NK-92 treated with Interleukin-12 subunit alpha and Interleukin-12 subunit beta, amount 100 ng/mL, for 24 hours (cell line): ENCODE measurements at regions not wholly inside any gene's neighbourhood (a gene's known extent, or its start where the extent isn't known, plus 50 kb on each side); places are given as distances from the start of the nearest gene placed in this dataset.

ENCODE experiments used
- DNase-seq: peaks from one replicate; lab custom pipeline; 2025; lab: John Stamatoyannopoulos, UW

DNA sequence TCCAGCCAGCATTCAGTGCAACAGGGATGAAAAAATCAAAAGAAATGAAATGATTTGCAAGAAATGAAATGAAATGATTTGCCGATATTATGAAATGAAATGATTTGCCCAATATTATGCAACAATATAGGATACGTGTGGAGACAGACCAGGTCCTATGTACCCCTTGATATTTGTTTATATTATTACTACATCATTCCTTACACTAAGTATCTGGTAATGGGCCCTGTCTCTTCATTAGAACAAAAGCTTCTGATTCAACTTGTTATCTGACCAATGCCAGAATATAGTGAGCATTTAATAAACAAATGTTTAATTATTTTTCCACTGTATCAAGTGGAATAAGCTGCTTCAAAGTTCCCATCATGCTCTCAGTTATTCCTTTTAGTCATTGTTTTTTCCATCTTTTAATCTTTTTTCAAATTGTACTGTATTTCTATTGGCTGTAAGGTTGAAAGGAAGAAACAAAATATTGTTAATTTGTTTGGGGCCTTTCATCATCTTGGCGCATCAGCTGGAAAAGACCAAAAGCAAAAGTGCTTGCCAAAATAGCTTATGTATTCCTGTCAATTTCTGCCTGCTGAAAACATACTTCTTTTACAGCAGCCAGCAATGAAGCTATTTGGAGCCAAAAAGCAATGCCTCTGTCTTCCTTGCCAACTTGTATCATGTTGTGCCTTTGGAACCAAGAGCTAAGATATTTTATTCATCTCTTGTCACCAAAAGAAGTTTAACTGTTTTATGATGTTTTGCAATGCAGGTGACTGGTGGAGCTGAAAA lies 2314.9 kb downstream of the LRRC4C start:
- DNase-seq, result no peak

- DNase-seq, result no peak
These were observed 2319.9 kb downstream of the LRRC4C start for GRCh38 chr11:39139581-39139980.

GRCh38 chr11:39120890-39121289 lies 2338.6 kb downstream of the LRRC4C start:
- DNase-seq, result no peak

DNA sequence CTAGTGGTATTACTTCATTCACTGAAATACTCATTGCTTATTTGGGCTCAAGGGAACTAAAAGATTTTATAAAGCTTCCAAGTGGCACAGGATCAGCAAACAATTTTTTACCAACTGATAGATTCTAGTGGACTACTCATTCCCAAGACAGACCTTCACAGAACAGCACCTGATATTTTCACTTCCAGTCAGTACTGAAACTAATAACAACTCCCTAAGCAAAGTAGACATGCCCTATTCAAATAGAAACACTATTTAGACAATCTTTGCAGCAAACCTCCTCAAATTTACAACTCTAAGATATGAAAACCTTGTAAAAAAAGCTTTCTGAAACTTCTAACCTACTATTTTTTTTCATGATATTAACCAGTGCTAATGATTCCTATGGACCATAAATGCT lies 2345.8 kb downstream of the LRRC4C start:
- no peak for DNase-seq

GRCh38 chr11:39102236-39102635 lies 2357.2 kb downstream of the LRRC4C start:
- no peak for DNase-seq

- no peak for DNase-seq
These were observed 2381.0 kb downstream of the LRRC4C start for GRCh38 chr11:39078465-39078864.

- DNase-seq, result no peak
These were observed 2421.8 kb downstream of the LRRC4C start for GRCh38 chr11:39037611-39038010.

GRCh38 chr11:39036021-39036420 lies 2423.4 kb downstream of the LRRC4C start:
- DNase-seq, result no peak

GRCh38 chr11:39021539-39021938 lies 2423.5 kb upstream of the RAG2 start:
- no peak for DNase-seq

DNA sequence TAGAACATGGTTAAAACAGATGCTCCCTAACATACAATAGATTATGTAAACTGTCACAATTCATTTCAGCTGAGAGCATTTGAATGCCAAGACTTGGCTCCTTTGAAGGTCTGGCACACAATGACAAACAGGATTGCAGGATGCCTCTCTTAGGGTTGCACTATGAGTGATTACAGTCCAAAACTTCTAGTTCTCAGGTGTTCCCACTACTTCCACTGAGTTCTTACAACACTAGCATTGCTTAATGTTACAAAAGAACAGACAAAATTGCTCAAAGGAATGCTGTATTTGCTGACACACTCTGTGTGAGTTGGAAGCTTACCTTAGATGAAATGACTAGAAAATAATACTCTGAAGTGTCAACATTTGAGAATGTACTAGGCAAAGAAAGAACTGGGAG lies 2413.8 kb upstream of the RAG2 start:
- DNase-seq, result no peak

- no peak for DNase-seq
These were observed 2392.8 kb upstream of the RAG2 start for GRCh38 chr11:38990841-38991240.

DNA sequence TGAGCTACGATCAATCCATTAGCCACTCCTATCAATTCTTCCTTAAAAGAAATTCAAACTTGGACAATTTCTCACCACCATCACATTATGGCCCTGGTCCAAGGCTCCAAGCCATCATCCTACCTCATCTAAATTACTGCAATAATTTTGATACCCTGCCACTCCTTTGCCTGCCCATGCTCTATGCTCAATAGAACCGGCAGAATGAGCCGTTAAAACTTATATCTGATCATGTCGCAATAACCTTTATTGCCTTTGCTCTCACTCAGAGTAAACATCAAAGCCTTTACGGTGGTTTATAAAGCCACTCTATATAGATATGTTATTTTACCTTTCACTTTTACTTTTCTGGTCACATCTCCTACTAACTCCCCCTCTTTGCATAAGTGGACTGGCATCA lies 2392.1 kb upstream of the RAG2 start:
- no peak for DNase-seq

DNA sequence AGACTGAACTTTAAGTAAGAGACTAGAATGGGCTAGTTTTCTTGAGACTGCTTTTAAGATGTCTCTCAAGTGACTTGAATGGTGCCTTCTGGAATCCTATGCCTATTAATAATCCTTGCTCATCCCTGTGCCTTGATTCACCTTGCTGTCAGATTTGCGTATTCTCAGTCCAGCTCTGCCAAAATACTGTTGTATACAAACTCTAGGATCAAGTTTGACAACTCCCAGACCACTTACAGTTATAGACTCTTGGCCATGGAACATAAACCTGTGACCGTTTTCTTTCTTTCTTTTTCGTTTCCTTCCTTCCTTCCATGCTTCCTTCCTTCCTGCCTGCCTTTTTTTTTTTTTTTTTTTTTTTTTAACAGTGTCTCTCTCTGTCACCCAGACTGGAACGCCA lies 2390.9 kb upstream of the RAG2 start:
- DNase-seq, result no peak

GRCh38 chr11:38972220-38972619 lies 2374.2 kb upstream of the RAG2 start:
- DNase-seq, result no peak

DNA sequence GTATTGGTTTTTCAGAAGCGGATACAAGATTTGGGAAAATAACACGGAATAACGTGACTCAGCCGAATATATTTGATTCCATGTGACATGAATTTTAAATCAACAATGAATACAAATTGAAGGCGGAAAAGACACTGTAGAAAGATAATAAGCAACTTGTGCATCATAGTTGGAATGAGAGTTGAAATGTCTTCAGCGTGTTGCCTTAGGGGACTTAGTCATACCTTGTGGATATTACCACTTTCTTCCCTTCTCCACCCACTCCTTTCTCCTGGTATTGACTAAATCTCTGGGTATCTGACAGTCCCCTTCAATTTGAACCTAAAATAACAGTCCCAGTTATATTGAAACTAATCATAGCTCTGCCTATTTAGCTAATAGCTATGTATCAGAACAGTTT lies 2373.1 kb upstream of the RAG2 start:
- no peak for DNase-seq

DNA sequence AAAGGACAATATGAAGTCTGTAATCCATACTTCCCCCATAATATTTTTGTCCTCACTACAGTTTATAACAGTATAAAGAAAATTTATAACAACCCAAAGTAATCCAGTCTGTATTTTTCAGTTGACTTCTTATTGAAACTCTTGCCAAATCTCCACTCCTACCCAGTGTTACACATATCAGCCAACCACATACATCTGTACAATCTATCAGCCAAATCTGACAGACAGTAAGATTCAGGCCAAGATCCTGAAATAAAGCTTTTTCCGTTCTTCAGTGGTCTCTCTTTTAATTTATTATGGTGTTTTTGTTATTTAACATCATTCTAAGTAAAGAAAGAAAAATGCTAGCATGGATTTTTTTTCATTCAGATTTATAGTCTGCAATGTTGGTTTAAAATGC lies 2370.9 kb upstream of the RAG2 start:
- DNase-seq, result no peak

DNA sequence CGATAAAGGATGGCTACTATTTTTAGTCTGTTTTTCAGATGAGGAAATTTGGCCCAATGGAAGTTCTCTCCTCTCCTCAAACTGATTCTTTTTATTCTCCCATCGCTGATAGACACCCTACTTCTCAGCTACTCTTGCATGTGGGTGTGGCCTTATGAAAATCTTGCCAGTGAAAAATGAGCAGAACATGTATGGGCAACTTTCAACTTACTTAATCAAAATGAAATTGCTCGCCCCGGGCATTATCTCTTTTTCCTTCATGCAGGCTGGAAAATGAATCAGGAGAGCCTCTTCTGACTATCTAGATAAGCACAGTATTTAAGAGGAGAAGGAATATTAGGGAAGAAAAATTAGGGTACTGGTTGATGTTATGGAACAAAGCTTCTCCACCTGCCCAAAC lies 2354.7 kb upstream of the RAG2 start:
- DNase-seq, result no peak

- DNase-seq, result no peak
These were observed 2352.8 kb upstream of the RAG2 start for GRCh38 chr11:38950867-38951266.

- no peak for DNase-seq
These were observed 2350.4 kb upstream of the RAG2 start for GRCh38 chr11:38948392-38948791.

DNA sequence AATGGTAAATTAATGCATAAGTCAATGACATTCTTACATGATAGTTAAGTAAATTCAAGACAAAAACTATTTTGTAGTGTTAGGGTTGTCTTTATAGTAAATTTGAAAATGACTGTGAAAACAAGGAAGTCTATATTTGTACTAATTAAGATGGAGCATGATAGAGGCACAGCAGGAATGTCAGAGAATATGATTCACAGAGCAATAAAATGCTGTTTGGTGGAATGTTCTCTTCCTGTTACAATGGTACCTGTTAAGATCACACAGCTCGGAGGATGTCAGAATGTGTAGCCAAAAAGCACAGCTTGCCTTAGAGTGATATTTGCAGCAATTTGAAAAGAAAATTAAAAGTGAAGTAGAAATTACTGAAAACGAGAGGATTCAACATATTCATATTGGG lies 2339.7 kb upstream of the RAG2 start:
- no peak for DNase-seq

DNA sequence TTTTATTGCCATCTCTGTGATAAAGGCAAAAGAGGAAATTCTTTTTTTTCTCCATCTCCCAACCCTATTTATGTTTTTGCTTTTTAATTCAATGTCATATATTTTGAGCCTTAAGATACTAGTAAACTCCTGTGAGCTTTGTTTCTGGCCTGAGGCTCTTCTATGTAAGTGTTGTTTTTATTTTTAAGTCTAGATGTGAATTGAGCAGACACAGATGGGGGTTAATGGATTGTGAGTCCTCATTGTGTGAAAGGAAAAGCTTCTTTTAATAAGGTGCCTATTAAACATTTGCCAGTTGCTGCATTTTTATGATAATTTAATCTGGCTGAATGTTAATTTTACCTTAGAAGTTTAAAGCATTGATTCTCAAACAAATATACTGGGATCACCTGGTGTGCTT lies 2337.9 kb upstream of the RAG2 start:
- no peak for DNase-seq

DNA sequence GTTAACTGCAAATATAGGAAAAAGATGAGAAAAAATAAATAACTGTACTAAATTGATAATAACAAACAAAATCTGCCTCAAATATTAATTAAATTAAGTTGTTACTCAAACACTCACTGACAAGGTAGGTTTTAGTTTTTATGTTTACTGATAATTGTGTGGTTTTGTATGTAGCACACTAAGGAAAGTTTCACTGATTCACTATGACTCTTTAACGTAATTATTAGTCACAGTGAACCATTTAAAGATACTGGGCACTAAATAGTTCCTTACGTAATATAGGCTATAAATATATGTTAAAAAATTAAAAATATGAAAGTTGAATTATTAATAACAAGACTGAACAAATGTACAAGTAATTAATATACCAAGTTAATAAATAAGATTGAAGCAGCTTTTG lies 2330.0 kb upstream of the RAG2 start:
- no peak for DNase-seq

GRCh38 chr11:38924644-38925043 lies 2326.6 kb upstream of the RAG2 start:
- DNase-seq, result no peak

- no peak for DNase-seq
These were observed 2302.2 kb upstream of the RAG2 start for GRCh38 chr11:38900211-38900610.
